Activated CD4-positive, CD25-positive, alpha-beta regulatory T cell (primary cell): ENCODE measurements at regions not wholly inside any gene's neighbourhood (a gene's known extent, or its start where the extent isn't known, plus 50 kb on each side); places are given as distances from the start of the nearest gene placed in this dataset.
"Not testable (repeated sequence)": the region's sequence is repeated elsewhere in the genome, so short reads cannot be mapped to it uniquely, and the experiment has no call there.

Experiments
- DNase-seq, 4 experiments: peaks; one replicate each; lab custom pipeline; 2025; lab: John Stamatoyannopoulos, UW

GRCh38 chr10:131817866-131818509 is 82.8 kb upstream of the PPP2R2D start:
- no peak for DNase-seq

- no peak for DNase-seq
These were observed 82.1 kb upstream of the PPP2R2D start for GRCh38 chr10:131818510-131819234.

- no peak for DNase-seq
These were observed 81.4 kb upstream of the PPP2R2D start for GRCh38 chr10:131819241-131820072.

- no peak for DNase-seq
These were observed 80.2 kb upstream of the PPP2R2D start for GRCh38 chr10:131820626-131821025.

- DNase-seq, result no peak
These were observed 79.3 kb upstream of the PPP2R2D start for GRCh38 chr10:131821378-131822012.

- DNase-seq, result no peak
These were observed 78.7 kb upstream of the PPP2R2D start for GRCh38 chr10:131822013-131822691.

GRCh38 chr10:131822692-131823245 is 78.0 kb upstream of the PPP2R2D start:
- no peak for DNase-seq

- not testable (repeated sequence) for DNase-seq
These were observed 77.2 kb upstream of the PPP2R2D start for GRCh38 chr10:131823601-131824099.

GRCh38 chr10:131824371-131825149 is 76.2 kb upstream of the PPP2R2D start:
- DNase-seq, result no peak

- DNase-seq, result no peak
These were observed 75.5 kb upstream of the PPP2R2D start for GRCh38 chr10:131825150-131825848.

GRCh38 chr10:131825960-131826650 is 74.7 kb upstream of the PPP2R2D start:
- DNase-seq, result no peak

GRCh38 chr10:131829156-131829930 is 71.5 kb upstream of the PPP2R2D start:
- DNase-seq, result no peak

GRCh38 chr10:131830446-131831130 is 70.2 kb upstream of the PPP2R2D start:
- no peak for DNase-seq

- DNase-seq, result no peak
These were observed 69.2 kb upstream of the PPP2R2D start for GRCh38 chr10:131831561-131831960.

GRCh38 chr10:131832056-131832685 is 68.6 kb upstream of the PPP2R2D start:
- no peak for DNase-seq

- no peak for DNase-seq
These were observed 67.8 kb upstream of the PPP2R2D start for GRCh38 chr10:131833013-131833412.

GRCh38 chr10:131833446-131834080 is 67.2 kb upstream of the PPP2R2D start:
- DNase-seq, result no peak
